ENCODE measurements at regions not wholly inside any gene's neighbourhood (a gene's known extent, or its start where the extent isn't known, plus 50 kb on each side); places are given as distances from the start of the nearest gene placed in this dataset.

- TF ChIP-seq RAD21 (IDR thresholded peaks at IDR 0.05; ENCODE audit: low read length) (no peak), CTCF (IDR thresholded peaks at IDR 0.05) (no peak), SMC3 (IDR thresholded peaks at IDR 0.05; ENCODE audit: low read depth, low read length) (no peak), EZH2phosphoT487 (IDR thresholded peaks at IDR 0.05; ENCODE audit: borderline replicate concordance, low read depth) (no peak), GABPA (IDR thresholded peaks at IDR 0.05; ENCODE audit: low read depth) (no peak), SIN3A (IDR thresholded peaks at IDR 0.05; ENCODE audit: borderline replicate concordance, low read depth, low read length) (no peak), MXI1 (IDR thresholded peaks at IDR 0.05; ENCODE audit: low read depth, low read length) (no peak), USF1 (IDR thresholded peaks at IDR 0.05; ENCODE audit: borderline replicate concordance, low read depth) (no peak)
Observed at GRCh38 chr14:41022932-41023331, 583.7 kb upstream of the LRFN5 start.
